ENCODE measurements at regions not wholly inside any gene's neighbourhood (a gene's known extent, or its start where the extent isn't known, plus 50 kb on each side); places are given as distances from the start of the nearest gene placed in this dataset.

- intact Hi-C loops (cut with DNase I): no loop called here
- DNase-seq: no peak
- H3K36me3 ChIP-seq: no peaks in the 10 kb centered on the region
- H3K27me3 ChIP-seq: no peaks in the 10 kb centered on the region
- peaks cover 0 to 55% (median 41%) of the 10 kb centered on the region in 4 donors for H3K4me1 ChIP-seq
- no peaks in the 10 kb centered on the region for H3K9me3 ChIP-seq
- H3K27ac ChIP-seq: peak overlapping the region in 3 of 4 donors; percentile 49 to 69 (median 60)
- no peak overlapping the region for H3K4me3 ChIP-seq
- no peak for TF ChIP-seq POLR2A (IDR thresholded peaks at IDR 0.05)
Measured at GRCh38 chr14:71441126-71441525, 491.1 kb upstream of the RGS6 start.

- no peak for TF ChIP-seq POLR2AphosphoS5 (IDR thresholded peaks at IDR 0.05)
- no peak for TF ChIP-seq EP300 (IDR thresholded peaks at IDR 0.05)
- TF ChIP-seq CTCF (IDR thresholded peaks at IDR 0.05): no peak
- TF ChIP-seq POLR2A (IDR thresholded peaks at IDR 0.05): no peak
- DNase-seq: no peak
- no peaks in the 10 kb centered on the region for H3K9me3 ChIP-seq
- no peaks in the 10 kb centered on the region for H3K36me3 ChIP-seq
- intact Hi-C loops (cut with DNase I): no loop called here
- WGBS, 2 donors: 95 to 96% methylated on average over 8 of the region's 8 CpGs
- no peaks in the 10 kb centered on the region for H3K27me3 ChIP-seq
- no peak overlapping the region for H3K4me3 ChIP-seq
- no peak overlapping the region for H3K27ac ChIP-seq
- peaks cover 0 to 46% (median 30%) of the 10 kb centered on the region in 4 donors for H3K4me1 ChIP-seq
Measured at GRCh38 chr14:71444030-71444822, 488.0 kb upstream of the RGS6 start.

DNA sequence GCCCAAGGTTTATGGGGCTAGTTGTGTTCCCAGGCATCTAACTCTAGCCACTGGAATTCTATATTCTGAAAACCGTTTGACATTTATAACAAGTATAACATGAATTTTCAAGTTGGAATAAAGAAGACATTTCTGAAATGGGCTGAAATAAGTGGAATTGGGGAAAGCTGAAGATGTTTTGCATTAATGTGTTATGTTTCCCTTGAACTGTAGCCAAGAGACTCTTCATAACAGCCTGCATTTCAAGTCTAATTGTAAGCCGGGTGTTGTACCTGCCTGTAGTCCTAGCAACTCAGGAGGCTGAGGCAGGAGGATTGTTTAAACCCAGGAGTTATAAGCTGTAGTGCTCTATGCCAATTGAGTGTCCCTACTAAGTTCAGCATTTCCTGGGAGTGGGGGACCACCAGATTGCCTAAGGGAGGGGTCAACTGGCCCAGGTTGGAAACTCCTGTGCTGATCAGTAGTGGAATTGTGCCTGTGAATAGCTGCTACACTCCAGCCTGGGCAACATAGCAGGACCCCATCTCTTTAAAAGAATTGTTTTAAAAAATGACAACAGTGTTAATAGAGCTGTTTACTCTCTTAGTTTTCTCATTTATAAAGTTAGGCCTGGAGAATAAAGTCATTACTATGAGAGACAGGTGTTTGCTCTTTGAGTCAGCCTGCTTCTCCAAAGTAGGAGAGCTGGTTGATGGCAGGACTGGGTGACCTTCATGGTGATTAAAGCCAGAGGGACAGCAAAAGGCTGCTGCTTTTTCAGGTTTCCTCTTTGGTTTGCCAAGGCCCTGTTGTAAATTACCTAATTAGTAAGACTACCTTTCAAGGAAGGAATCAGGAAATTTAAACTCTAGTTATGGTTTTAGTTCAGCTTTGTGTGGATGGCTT is 483.6 kb upstream of the RGS6 start:
- H3K36me3 ChIP-seq: no peaks in the 10 kb centered on the region
- DNase-seq: no peak
- no peaks in the 10 kb centered on the region for H3K9me3 ChIP-seq
- intact Hi-C loops (cut with DNase I): no loop called here
- TF ChIP-seq CTCF (IDR thresholded peaks at IDR 0.05) (no peak), EP300 (IDR thresholded peaks at IDR 0.05) (no peak), POLR2A (IDR thresholded peaks at IDR 0.05) (no peak)
- peaks cover 0 to 27% (median 11%) of the 10 kb centered on the region in 4 donors for H3K4me1 ChIP-seq
- H3K4me3 ChIP-seq: no peak overlapping the region
- H3K27me3 ChIP-seq: no peaks in the 10 kb centered on the region
- WGBS, 2 donors: 87 to 90% methylated on average over 2 of the region's 2 CpGs
- no peak overlapping the region for H3K27ac ChIP-seq

- intact Hi-C loops (cut with DNase I): no loop called here
- TF ChIP-seq CTCF (IDR thresholded peaks at IDR 0.05) (no peak), POLR2A (IDR thresholded peaks at IDR 0.05) (no peak), EP300 (IDR thresholded peaks at IDR 0.05) (no peak), POLR2AphosphoS5 (IDR thresholded peaks at IDR 0.05) (no peak)
- Histone ChIP-seq H3K27ac (no peak overlapping the region), H3K9me3 (no peaks in the 10 kb centered on the region), H3K4me3 (no peak overlapping the region), H3K36me3 (no peaks in the 10 kb centered on the region), H3K4me1 (peaks cover 0 to 27% (median 11%) of the 10 kb centered on the region in 4 donors), H3K27me3 (no peaks in the 10 kb centered on the region)
- 93 to 95% methylated on average over 4 of the region's 4 CpGs for WGBS, 2 donors
- DNase-seq: no peak
Measured at GRCh38 chr14:71449316-71450055, 482.7 kb upstream of the RGS6 start.

GRCh38 chr14:71451501-71451900 is 480.7 kb upstream of the RGS6 start:
- DNase-seq: no peak
- Histone ChIP-seq H3K4me3 (no peak overlapping the region), H3K9me3 (no peaks in the 10 kb centered on the region), H3K27ac (no peak overlapping the region), H3K36me3 (no peaks in the 10 kb centered on the region), H3K27me3 (no peaks in the 10 kb centered on the region), H3K4me1 (peaks cover 0 to 16% (median 0%) of the 10 kb centered on the region in 4 donors)
- intact Hi-C loops (cut with DNase I): no loop called here
- TF ChIP-seq CTCF (IDR thresholded peaks at IDR 0.05) (no peak), POLR2AphosphoS5 (IDR thresholded peaks at IDR 0.05) (no peak), POLR2A (IDR thresholded peaks at IDR 0.05) (no peak), EP300 (IDR thresholded peaks at IDR 0.05) (no peak)
- 97 to 98% methylated on average over 3 of the region's 3 CpGs for WGBS, 2 donors

All from sigmoid colon (tissue), 6 donors.